Muscle of leg (tissue), 3 donors: ENCODE measurements at regions not wholly inside any gene's neighbourhood (a gene's known extent, or its start where the extent isn't known, plus 50 kb on each side); places are given as distances from the start of the nearest gene placed in this dataset.
A peak's percentile ranks its signal among the peaks of the same experiment; 100 is the strongest.

ENCODE experiments used
- DNase-seq: peaks from one replicate; pipeline ENCODE4 v3.0.0; 2013
- H3K27ac ChIP-seq: one replicate; pipeline ENCODE4 v1.5.1; 2013; ENCODE audit warnings: mild to moderate bottlenecking, low read length, control low read depth
- H3K27me3 ChIP-seq: one replicate; pipeline ENCODE4 v1.6.1; 2013; ENCODE audit warnings: low read length; ENCODE audit not compliant: control insufficient read depth, insufficient read depth
- H3K36me3 ChIP-seq: one replicate; pipeline ENCODE4 v1.6.1; 2013; ENCODE audit warnings: low read length; ENCODE audit not compliant: control insufficient read depth, insufficient read depth
- H3K4me1 ChIP-seq: one replicate; pipeline ENCODE4 v1.6.1; 2013; ENCODE audit warnings: low read length; ENCODE audit not compliant: control insufficient read depth, insufficient read depth
- H3K4me3 ChIP-seq: one replicate; pipeline ENCODE4 v1.5.1; 2013; ENCODE audit warnings: low read length, control low read depth
- H3K9me3 ChIP-seq: replicated peaks from 2 replicates; pipeline ENCODE4 v1.6.1; 2013; ENCODE audit warnings: low read depth, low read length; ENCODE audit not compliant: control insufficient read depth
- WGBS: methylation state at CpG from one replicate; pipeline ENCODE4 v1.1.5; 2013; ENCODE audit warnings: missing lambda C conversion rate; ENCODE audit not compliant: insufficient coverage; 5-methylcytosine and 5-hydroxymethylcytosine counted together

- no peaks in the 10 kb centered on the region for H3K27me3 ChIP-seq
- no peaks in the 10 kb centered on the region for H3K9me3 ChIP-seq
- DNase-seq: no peak
- H3K36me3 ChIP-seq: no peaks in the 10 kb centered on the region
- 80% methylated on average over 1 of the region's 4 CpGs for WGBS
- H3K4me3 ChIP-seq: no peak overlapping the region
- no peaks in the 10 kb centered on the region for H3K4me1 ChIP-seq
- H3K27ac ChIP-seq: no peak overlapping the region
These were observed 133.5 kb downstream of the BUB3 start for GRCh38 chr10:123287594-123288247.

GRCh38 chr10:123289432-123289831 lies 135.2 kb downstream of the BUB3 start:
- H3K4me1 ChIP-seq: no peaks in the 10 kb centered on the region
- DNase-seq: no peak
- no peaks in the 10 kb centered on the region for H3K9me3 ChIP-seq
- H3K4me3 ChIP-seq: no peak overlapping the region
- no peak overlapping the region for H3K27ac ChIP-seq
- no CpG with 5 or more reads among the region's 1 CpG for WGBS
- no peaks in the 10 kb centered on the region for H3K36me3 ChIP-seq
- H3K27me3 ChIP-seq: no peaks in the 10 kb centered on the region

GRCh38 chr10:123294109-123294508 lies 139.9 kb downstream of the BUB3 start:
- 67% methylated on average over 1 of the region's 5 CpGs for WGBS
- Histone ChIP-seq H3K4me1 (no peaks in the 10 kb centered on the region), H3K36me3 (no peaks in the 10 kb centered on the region), H3K27me3 (no peaks in the 10 kb centered on the region), H3K9me3 (no peaks in the 10 kb centered on the region), H3K27ac (no peak overlapping the region), H3K4me3 (no peak overlapping the region)
- no peak for DNase-seq

- 83% methylated on average over 1 of the region's 4 CpGs for WGBS
- H3K9me3 ChIP-seq: no peaks in the 10 kb centered on the region
- no peak for DNase-seq
- no peak overlapping the region for H3K27ac ChIP-seq
- no peaks in the 10 kb centered on the region for H3K4me1 ChIP-seq
- no peaks in the 10 kb centered on the region for H3K27me3 ChIP-seq
- H3K4me3 ChIP-seq: no peak overlapping the region
- no peaks in the 10 kb centered on the region for H3K36me3 ChIP-seq
These were observed 140.7 kb downstream of the BUB3 start for GRCh38 chr10:123294886-123295285.

GRCh38 chr10:123295644-123296043 lies 141.4 kb downstream of the BUB3 start:
- H3K9me3 ChIP-seq: no peaks in the 10 kb centered on the region
- no peak for DNase-seq
- no peak overlapping the region for H3K27ac ChIP-seq
- H3K4me1 ChIP-seq: no peaks in the 10 kb centered on the region
- no CpG with 5 or more reads among the region's 1 CpG for WGBS
- no peaks in the 10 kb centered on the region for H3K27me3 ChIP-seq
- H3K36me3 ChIP-seq: no peaks in the 10 kb centered on the region
- no peak overlapping the region for H3K4me3 ChIP-seq

GRCh38 chr10:123297175-123297574 lies 143.0 kb downstream of the BUB3 start:
- Histone ChIP-seq H3K27ac (no peak overlapping the region), H3K4me1 (no peaks in the 10 kb centered on the region), H3K36me3 (no peaks in the 10 kb centered on the region), H3K9me3 (no peaks in the 10 kb centered on the region), H3K4me3 (no peak overlapping the region), H3K27me3 (no peaks in the 10 kb centered on the region)
- DNase-seq: no peak
- 40% methylated on average over 1 of the region's 3 CpGs for WGBS

- H3K36me3 ChIP-seq: no peaks in the 10 kb centered on the region
- H3K9me3 ChIP-seq: no peaks in the 10 kb centered on the region
- no CpG with 5 or more reads among the region's 5 CpGs for WGBS
- H3K4me1 ChIP-seq: no peaks in the 10 kb centered on the region
- H3K27me3 ChIP-seq: no peaks in the 10 kb centered on the region
- no peak overlapping the region for H3K27ac ChIP-seq
- no peak for DNase-seq
- no peak overlapping the region for H3K4me3 ChIP-seq
These were observed 144.4 kb downstream of the BUB3 start for GRCh38 chr10:123298583-123298982.

- no peaks in the 10 kb centered on the region for H3K27me3 ChIP-seq
- no peak for DNase-seq
- H3K9me3 ChIP-seq: no peaks in the 10 kb centered on the region
- WGBS: 94% methylated on average over 4 of the region's 6 CpGs
- no peaks in the 10 kb centered on the region for H3K36me3 ChIP-seq
- no peaks in the 10 kb centered on the region for H3K4me1 ChIP-seq
- no peak overlapping the region for H3K27ac ChIP-seq
- H3K4me3 ChIP-seq: no peak overlapping the region
These were observed 145.4 kb downstream of the BUB3 start for GRCh38 chr10:123299598-123299997.

GRCh38 chr10:123301077-123301857 lies 147.1 kb downstream of the BUB3 start:
- WGBS: 43% methylated on average over 3 of the region's 10 CpGs
- peak; percentile 59 for DNase-seq

GRCh38 chr10:123303581-123304337 lies 149.6 kb downstream of the BUB3 start:
- Histone ChIP-seq H3K4me3 (no peak overlapping the region), H3K36me3 (no peaks in the 10 kb centered on the region), H3K27me3 (peaks cover 6% of the 10 kb centered on the region), H3K4me1 (no peaks in the 10 kb centered on the region), H3K9me3 (no peaks in the 10 kb centered on the region), H3K27ac (no peak overlapping the region)
- no peak for DNase-seq
- no CpG with 5 or more reads among the region's 6 CpGs for WGBS

More at GRCh38 chr10:123301077-123301857, 147.1 kb downstream of the BUB3 start:
- Histone ChIP-seq H3K4me1 (no peaks in the 10 kb centered on the region), H3K27me3 (peaks cover 2% of the 10 kb centered on the region), H3K36me3 (no peaks in the 10 kb centered on the region), H3K27ac (no peak overlapping the region), H3K4me3 (no peak overlapping the region), H3K9me3 (no peaks in the 10 kb centered on the region)
